Lung (tissue), 11 donors: ENCODE measurements at regions not wholly inside any gene's neighbourhood (a gene's known extent, or its start where the extent isn't known, plus 50 kb on each side); places are given as distances from the start of the nearest gene placed in this dataset.
A peak's percentile ranks its signal among the peaks of the same experiment; 100 is the strongest.

Source experiments
- ATAC-seq: fragments of 200-7000 bp; cut with Tn5 transposase; one replicate; pipeline ENCODE4 v1.9.1; 2020; ENCODE audit warnings: moderate number of reproducible peaks; ENCODE audit not compliant: insufficient read depth, low FRiP score
- DNase-seq, 3 donors: peaks; one replicate each; pipeline ENCODE4 v3.0.0-alpha.2; 2013 to 2017
- H3K27ac ChIP-seq, 2 donors: one replicate each; pipeline ENCODE4 v1.5.1; 2013; ENCODE audit warnings: mild to moderate bottlenecking in 2 of 2, moderate library complexity in 2 of 2, control low read depth in 1 of 2, inconsistent platforms in 1 of 2, low read depth in 1 of 2, low read length in 1 of 2
- H3K27me3 ChIP-seq, 3 donors: one replicate each; pipeline ENCODE4 v1.5.1; 2013; ENCODE audit warnings: low read length in 2 of 3; ENCODE audit not compliant: control insufficient read depth in 3 of 3, insufficient read depth in 3 of 3
- H3K36me3 ChIP-seq, 4 donors: one replicate each; pipeline ENCODE4 v1.5.1; 2013; ENCODE audit warnings: low read length in 4 of 4, mild to moderate bottlenecking in 1 of 4, moderate library complexity in 1 of 4; ENCODE audit not compliant: control insufficient read depth in 4 of 4, insufficient read depth in 4 of 4
- H3K4me1 ChIP-seq, 5 donors: one replicate each; pipeline ENCODE4 v1.5.1; 2013; ENCODE audit warnings: low read length in 5 of 5, mild to moderate bottlenecking in 2 of 5, moderate library complexity in 1 of 5; ENCODE audit not compliant: control insufficient read depth in 5 of 5, insufficient read depth in 5 of 5
- H3K4me3 ChIP-seq: one replicate; pipeline ENCODE4 v1.5.1; 2013; ENCODE audit warnings: mild to moderate bottlenecking, control low read depth, moderate library complexity
- H3K9ac ChIP-seq, 2 donors: one replicate each; pipeline ENCODE4 v1.5.1; 2013; ENCODE audit warnings: low read length in 2 of 2, control low read depth in 1 of 2; ENCODE audit not compliant: insufficient read depth in 1 of 2
- H3K9me3 ChIP-seq, 4 donors: one replicate each; pipeline ENCODE4 v1.5.1; 2013; ENCODE audit warnings: low read length in 3 of 4, mild to moderate bottlenecking in 1 of 4, moderate library complexity in 1 of 4; ENCODE audit not compliant: control insufficient read depth in 4 of 4, insufficient read depth in 3 of 4
- WGBS, 2 donors: extraction: QIAGEN DNeasy Blood & Tissue Kit; methylation state at CpG; one replicate each; pipeline ENCODE4 v1.1.7; 2013; 5-methylcytosine and 5-hydroxymethylcytosine counted together
- TF ChIP-seq, protein P1 (sequence below): IDR thresholded peaks from 2 replicates; pipeline ENCODE4 v1.5.1; 2012; ENCODE audit warnings: mild to moderate bottlenecking; ENCODE audit errors: control extremely low read depth, extremely low read depth
- donor health status: control.
- donor health status: control.
- donor health status: Bipolar disorder and iron deficiency.
- donor health status: healthy.
- donor health status: DM: yes; HTN: yes; CAD: no.

DNA sequence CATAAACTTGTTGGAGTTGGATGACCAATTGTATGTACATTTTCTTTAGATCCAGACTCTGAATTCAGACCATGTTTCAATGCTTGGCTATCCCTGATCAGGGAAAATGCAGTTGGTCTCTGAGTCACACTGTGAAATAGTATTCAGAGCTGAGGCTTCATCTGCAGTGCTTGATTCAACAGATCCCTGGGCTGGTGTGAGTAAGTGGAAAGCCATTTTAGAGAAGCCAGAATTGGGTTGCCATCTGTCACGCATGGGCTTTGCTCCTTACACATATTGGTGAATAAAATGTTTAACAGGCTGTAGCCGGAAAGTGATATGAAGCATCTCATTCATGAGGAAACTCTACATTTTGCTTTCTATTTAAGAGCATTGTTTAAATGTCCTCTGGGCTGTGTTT, 50.0 kb upstream of the ACYP2 start:
- Histone ChIP-seq H3K4me1 (peaks cover 0 to 4% (median 2%) of the 10 kb centered on the region in 5 donors), H3K36me3 (no peaks in the 10 kb centered on the region), H3K27ac (no peak overlapping the region), H3K9me3 (no peaks in the 10 kb centered on the region), H3K9ac (no peak overlapping the region), H3K4me3 (no peak overlapping the region), H3K27me3 (no peaks in the 10 kb centered on the region)
- DNase-seq (no peak), ATAC-seq (no peak)
- TF ChIP-seq, protein P1, sequence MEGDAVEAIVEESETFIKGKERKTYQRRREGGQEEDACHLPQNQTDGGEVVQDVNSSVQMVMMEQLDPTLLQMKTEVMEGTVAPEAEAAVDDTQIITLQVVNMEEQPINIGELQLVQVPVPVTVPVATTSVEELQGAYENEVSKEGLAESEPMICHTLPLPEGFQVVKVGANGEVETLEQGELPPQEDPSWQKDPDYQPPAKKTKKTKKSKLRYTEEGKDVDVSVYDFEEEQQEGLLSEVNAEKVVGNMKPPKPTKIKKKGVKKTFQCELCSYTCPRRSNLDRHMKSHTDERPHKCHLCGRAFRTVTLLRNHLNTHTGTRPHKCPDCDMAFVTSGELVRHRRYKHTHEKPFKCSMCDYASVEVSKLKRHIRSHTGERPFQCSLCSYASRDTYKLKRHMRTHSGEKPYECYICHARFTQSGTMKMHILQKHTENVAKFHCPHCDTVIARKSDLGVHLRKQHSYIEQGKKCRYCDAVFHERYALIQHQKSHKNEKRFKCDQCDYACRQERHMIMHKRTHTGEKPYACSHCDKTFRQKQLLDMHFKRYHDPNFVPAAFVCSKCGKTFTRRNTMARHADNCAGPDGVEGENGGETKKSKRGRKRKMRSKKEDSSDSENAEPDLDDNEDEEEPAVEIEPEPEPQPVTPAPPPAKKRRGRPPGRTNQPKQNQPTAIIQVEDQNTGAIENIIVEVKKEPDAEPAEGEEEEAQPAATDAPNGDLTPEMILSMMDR, result no peak
- 95 to 98% methylated on average over 2 of the region's 2 CpGs for WGBS, 2 donors

DNA sequence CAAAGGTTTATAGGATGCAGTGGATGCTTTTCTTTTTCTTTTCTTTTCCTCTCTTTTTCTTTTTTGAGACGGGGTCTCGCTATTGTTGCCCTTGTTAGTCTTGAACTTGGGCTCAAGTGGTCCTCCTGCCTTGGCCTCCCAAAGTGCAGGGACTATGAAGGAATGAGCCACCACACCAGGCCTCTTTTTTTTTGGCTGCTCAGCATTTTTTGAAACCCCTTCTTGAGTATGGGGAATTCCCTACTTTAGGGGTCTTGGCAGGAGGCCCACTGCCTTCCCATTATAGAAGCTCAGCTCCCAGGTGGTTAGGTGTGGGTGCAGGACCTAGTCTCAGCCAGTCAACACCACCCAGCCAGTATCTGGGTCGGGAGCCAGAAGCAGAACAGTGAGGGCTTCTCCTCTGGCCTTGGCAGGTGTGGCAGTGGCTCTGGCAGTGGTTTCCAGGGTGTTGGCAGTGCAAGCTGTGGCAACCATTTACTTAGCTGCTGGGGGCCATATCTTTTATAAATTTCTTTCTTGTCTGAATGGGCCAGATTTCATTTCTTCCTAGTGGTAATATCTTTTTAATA, 51.4 kb upstream of the ACYP2 start:
- Histone ChIP-seq H3K36me3 (no peaks in the 10 kb centered on the region), H3K27me3 (no peaks in the 10 kb centered on the region), H3K27ac (no peak overlapping the region), H3K4me3 (no peak overlapping the region), H3K9ac (no peak overlapping the region), H3K9me3 (peaks cover 0 to 3% (median 0%) of the 10 kb centered on the region in 4 donors), H3K4me1 (peaks cover 0 to 4% (median 2%) of the 10 kb centered on the region in 5 donors)
- TF ChIP-seq, protein P1, result no peak
- DNase-seq (no peak), ATAC-seq (no peak)
- 80 to 86% methylated on average over 3 of the region's 3 CpGs for WGBS, 2 donors

DNA sequence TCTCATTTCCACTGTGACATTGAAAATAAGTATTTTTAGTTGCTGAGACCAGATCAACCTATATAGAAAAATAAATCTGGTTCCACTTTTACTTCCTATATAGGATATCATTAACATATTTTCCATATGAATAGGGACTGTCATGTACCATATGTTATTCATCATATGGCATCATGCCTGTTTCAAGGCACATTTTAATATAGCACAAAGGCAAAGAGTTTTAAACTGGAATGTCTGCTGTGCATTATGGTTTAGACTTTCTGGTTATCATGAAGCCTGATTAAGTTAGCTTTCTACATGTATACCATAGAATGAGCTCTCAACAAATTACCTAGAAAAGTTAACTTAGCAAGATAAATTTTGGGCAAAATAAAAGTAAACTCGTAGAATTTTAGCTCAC, 53.0 kb upstream of the ACYP2 start:
- Histone ChIP-seq H3K36me3 (no peaks in the 10 kb centered on the region), H3K9me3 (peaks cover 0 to 3% (median 0%) of the 10 kb centered on the region in 4 donors), H3K9ac (no peak overlapping the region), H3K4me1 (peaks cover 0 to 4% (median 2%) of the 10 kb centered on the region in 5 donors), H3K4me3 (no peak overlapping the region), H3K27ac (no peak overlapping the region), H3K27me3 (no peaks in the 10 kb centered on the region)
- TF ChIP-seq, protein P1, result no peak
- DNase-seq, result peak in 2 of 3 donors; percentile 21 to 26
- no peak for ATAC-seq
- 88 to 89% methylated on average over 1 of the region's 1 CpG for WGBS, 2 donors

DNA sequence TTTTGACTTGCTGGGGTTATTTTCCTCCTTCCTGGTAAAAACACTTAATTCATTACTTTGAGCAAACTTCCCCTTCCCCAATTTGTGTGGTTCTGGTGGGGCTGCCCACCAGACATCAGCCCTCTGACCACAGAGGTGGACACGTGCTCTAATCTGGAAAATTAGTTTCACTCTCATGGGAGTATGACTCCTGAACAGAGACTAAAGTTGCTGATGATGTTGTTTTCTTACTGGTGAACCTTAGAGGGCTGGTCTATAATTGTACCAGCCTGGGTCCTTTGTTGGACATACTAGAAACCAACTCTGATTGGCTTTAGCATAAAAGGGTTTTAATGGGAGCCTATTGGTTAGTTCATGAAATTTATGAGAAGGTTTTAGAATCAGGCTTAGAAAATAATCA, 54.1 kb upstream of the ACYP2 start:
- Histone ChIP-seq H3K27ac (no peak overlapping the region), H3K4me3 (no peak overlapping the region), H3K4me1 (peaks cover 0 to 4% (median 2%) of the 10 kb centered on the region in 5 donors), H3K27me3 (no peaks in the 10 kb centered on the region), H3K9ac (no peak overlapping the region), H3K36me3 (no peaks in the 10 kb centered on the region), H3K9me3 (peaks cover 0 to 3% (median 0%) of the 10 kb centered on the region in 4 donors)
- TF ChIP-seq, protein P1, result no peak
- no peak for ATAC-seq
- 72 to 80% methylated on average over 1 of the region's 1 CpG for WGBS, 2 donors
- DNase-seq, result no peak
